Panc1 (cell line): ENCODE measurements at regions not wholly inside any gene's neighbourhood (a gene's known extent, or its start where the extent isn't known, plus 50 kb on each side); places are given as distances from the start of the nearest gene placed in this dataset.

Experiments
- ATAC-seq: fragments of 200-7000 bp; cut with Tn5 transposase; 2 replicates; pipeline ENCODE4 v1.9.1; 2020; ENCODE audit warnings: mild to moderate bottlenecking, moderate library complexity
- BruUV-seq: library from RNA; stranded (reverse); fragments of 400-500 nt; replicated peaks from 2 replicates; lab custom pipeline; 2021; lab: Mats Ljungman, UMichigan
- CTCF ChIA-PET: fragments of 300-600 bp; sonication (Branson Sonifier 250); formaldehyde crosslinking; loops from one replicate; lab custom pipeline; 2022; ENCODE audit warnings: antibody characterized with exemption; lab: Charles Lee
- POLR2A ChIA-PET: fragments of 300-600 bp; sonication (Branson Sonifier 250); formaldehyde crosslinking; loops from one replicate; lab custom pipeline; 2022; ENCODE audit warnings: antibody characterized with exemption; lab: Charles Lee
- DNase-seq: peaks from one replicate; pipeline ENCODE4 v3.0.0-alpha.2; 2010; ENCODE audit warnings: low read depth, low spot score
- H3K27ac ChIP-seq: 2 replicates; pipeline ENCODE4 v1.5.1; 2011; ENCODE audit warnings: mild to moderate bottlenecking, low read length, inconsistent platforms
- H3K27me3 ChIP-seq: fragments of 200-500 bp; sonication (Bioruptor generic); 2 replicates; pipeline ENCODE4 v1.6.0; 2014; ENCODE audit warnings: low read length, inconsistent platforms; ENCODE audit not compliant: control insufficient read depth, insufficient read depth
- H3K36me3 ChIP-seq: fragments of 200-500 bp; sonication (Bioruptor generic); 2 replicates; pipeline ENCODE4 v1.5.1; 2014; ENCODE audit warnings: inconsistent platforms, mild to moderate bottlenecking, low read length, moderate library complexity; ENCODE audit not compliant: control insufficient read depth, insufficient read depth
- H3K4me1 ChIP-seq: 2 replicates; pipeline ENCODE4 v1.5.1; 2011; ENCODE audit warnings: inconsistent platforms, mild to moderate bottlenecking, low read length, moderate library complexity; ENCODE audit not compliant: control insufficient read depth, insufficient read depth
- H3K4me3 ChIP-seq, 2 experiments: 2 replicates each; pipeline ENCODE4 v1.5.1; 2011 to 2012; ENCODE audit warnings: low read depth in 2 of 2, low read length in 2 of 2, mild to moderate bottlenecking in 2 of 2, inconsistent platforms in 1 of 2, moderate library complexity in 1 of 2
- H3K9me3 ChIP-seq: fragments of 200-500 bp; sonication (Bioruptor generic); 2 replicates; pipeline ENCODE4 v1.5.1; 2014; ENCODE audit warnings: low read depth, mild to moderate bottlenecking, inconsistent platforms, low read length, moderate library complexity; ENCODE audit not compliant: control insufficient read depth, insufficient read depth
- CTCF ChIP-seq: fragments of 450-650 bp; IDR thresholded peaks from 2 replicates; pipeline ENCODE4 v1.5.1; 2017; ENCODE audit warnings: mild to moderate bottlenecking
- POLR2AphosphoS5 ChIP-seq: IDR thresholded peaks from 2 replicates; pipeline ENCODE4 v1.6.1; 2012; ENCODE audit warnings: mild to moderate bottlenecking, low read depth, low read length, moderate library complexity
- REST ChIP-seq, 2 experiments: IDR thresholded peaks; 2 replicates each; pipeline ENCODE4 v1.6.1; 2011 to 2012; ENCODE audit warnings: low read depth in 2 of 2, control low read depth in 1 of 2, low read length in 1 of 2, mild to moderate bottlenecking in 1 of 2, moderate library complexity in 1 of 2; ENCODE audit not compliant: insufficient read depth in 1 of 2
- SIN3A ChIP-seq: IDR thresholded peaks from 2 replicates; pipeline ENCODE4 v1.6.1; 2012; ENCODE audit warnings: low read depth, mild to moderate bottlenecking, low read length, moderate library complexity, borderline replicate concordance; ENCODE audit not compliant: insufficient read depth
- TCF7L2 ChIP-seq: IDR thresholded peaks from 2 replicates; pipeline ENCODE4 v1.6.1; 2011; ENCODE audit warnings: mild to moderate bottlenecking, low read depth, low read length, inconsistent platforms
- in situ Hi-C: cut with HindIII; loops from 2 replicates; pipeline ENCODE4 v1.10.0; 2016; ENCODE audit warnings: low sequenced_read_pairs, low pct_unique_long_range_greater_than_20kb
- intact Hi-C: fragments of 100-400 bp; cut with micrococcal nuclease; formaldehyde crosslinking; loops from one replicate; pipeline ENCODE4 v1.10.0; 2022; ENCODE audit not compliant: unreplicated experiment

- in situ Hi-C loops, result no loop called here
- intact Hi-C loops, result no loop called here
- Histone ChIP-seq H3K36me3 (no peaks in the 10 kb centered on the region), H3K4me3 (no peak overlapping the region), H3K27ac (no peak overlapping the region), H3K4me1 (no peaks in the 10 kb centered on the region), H3K27me3 (no peaks in the 10 kb centered on the region), H3K9me3 (no peaks in the 10 kb centered on the region)
- no peak for TF ChIP-seq SIN3A
- TF ChIP-seq POLR2AphosphoS5, result no peak
- no peak for TF ChIP-seq TCF7L2
- TF ChIP-seq CTCF, result no peak
- TF ChIP-seq REST (IDR thresholded peaks at IDR 0.05; ENCODE audit: insufficient read depth in 1 of 2, low read depth in 2 of 2, low read length in 1 of 2), result no peak
- no TSS peak for BruUV-seq
- no peak for ATAC-seq
- ChIA-PET CTCF (no interaction called here), POLR2A (no interaction called here)
- DNase-seq, result no peak
Measured at GRCh38 chr4:175106301-175106700, 188.1 kb downstream of the ADAM29 start.

GRCh38 chr4:175109933-175110332 is 191.8 kb downstream of the ADAM29 start:
- H3K4me1 ChIP-seq, result no peaks in the 10 kb centered on the region
- in situ Hi-C loops (no loop called here), intact Hi-C loops (no loop called here)
- TF ChIP-seq TCF7L2 (no peak), REST (IDR thresholded peaks at IDR 0.05; ENCODE audit: insufficient read depth in 1 of 2, low read depth in 2 of 2, low read length in 1 of 2) (no peak), SIN3A (no peak)
- H3K27me3 ChIP-seq, result no peaks in the 10 kb centered on the region
- H3K9me3 ChIP-seq, result 0 out of 2 replicates have a peak, but pooled peaks cover 5% of the 10 kb centered on the region
- DNase-seq (no peak), ATAC-seq (no peak)
- ChIA-PET CTCF (no interaction called here), POLR2A (no interaction called here)
- no TSS peak for BruUV-seq
- no peak overlapping the region for H3K27ac ChIP-seq
- H3K4me3 ChIP-seq, result no peak overlapping the region
- no peaks in the 10 kb centered on the region for H3K36me3 ChIP-seq
